ENCODE measurements at regions not wholly inside any gene's neighbourhood (a gene's known extent, or its start where the extent isn't known, plus 50 kb on each side); places are given as distances from the start of the nearest gene placed in this dataset.

DNA sequence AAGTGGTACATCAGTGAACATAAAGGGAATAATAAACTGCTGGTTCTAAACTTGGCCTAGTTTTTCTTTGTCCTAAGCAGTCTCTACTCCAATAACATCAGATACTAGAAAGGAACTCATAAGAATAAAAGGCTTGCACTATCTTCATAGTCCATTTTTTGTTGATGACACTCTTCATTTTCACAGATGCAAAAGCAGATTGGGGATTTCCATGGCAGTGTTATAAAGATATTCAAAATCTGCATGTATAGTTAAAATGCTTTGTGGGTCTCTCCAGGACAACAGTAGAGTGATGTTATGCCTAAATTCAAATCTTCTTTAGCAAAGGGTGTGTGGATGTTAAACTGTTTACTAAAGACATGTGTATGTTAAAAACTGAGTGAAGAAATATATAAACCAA is 745.8 kb downstream of the TRHDE start (continued):
- TF ChIP-seq, protein P1, sequence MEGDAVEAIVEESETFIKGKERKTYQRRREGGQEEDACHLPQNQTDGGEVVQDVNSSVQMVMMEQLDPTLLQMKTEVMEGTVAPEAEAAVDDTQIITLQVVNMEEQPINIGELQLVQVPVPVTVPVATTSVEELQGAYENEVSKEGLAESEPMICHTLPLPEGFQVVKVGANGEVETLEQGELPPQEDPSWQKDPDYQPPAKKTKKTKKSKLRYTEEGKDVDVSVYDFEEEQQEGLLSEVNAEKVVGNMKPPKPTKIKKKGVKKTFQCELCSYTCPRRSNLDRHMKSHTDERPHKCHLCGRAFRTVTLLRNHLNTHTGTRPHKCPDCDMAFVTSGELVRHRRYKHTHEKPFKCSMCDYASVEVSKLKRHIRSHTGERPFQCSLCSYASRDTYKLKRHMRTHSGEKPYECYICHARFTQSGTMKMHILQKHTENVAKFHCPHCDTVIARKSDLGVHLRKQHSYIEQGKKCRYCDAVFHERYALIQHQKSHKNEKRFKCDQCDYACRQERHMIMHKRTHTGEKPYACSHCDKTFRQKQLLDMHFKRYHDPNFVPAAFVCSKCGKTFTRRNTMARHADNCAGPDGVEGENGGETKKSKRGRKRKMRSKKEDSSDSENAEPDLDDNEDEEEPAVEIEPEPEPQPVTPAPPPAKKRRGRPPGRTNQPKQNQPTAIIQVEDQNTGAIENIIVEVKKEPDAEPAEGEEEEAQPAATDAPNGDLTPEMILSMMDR (conservative IDR thresholded peaks at IDR 0.05; ENCODE audit: low read depth in 2 of 2), result no peak
- TF ChIP-seq, protein P2, sequence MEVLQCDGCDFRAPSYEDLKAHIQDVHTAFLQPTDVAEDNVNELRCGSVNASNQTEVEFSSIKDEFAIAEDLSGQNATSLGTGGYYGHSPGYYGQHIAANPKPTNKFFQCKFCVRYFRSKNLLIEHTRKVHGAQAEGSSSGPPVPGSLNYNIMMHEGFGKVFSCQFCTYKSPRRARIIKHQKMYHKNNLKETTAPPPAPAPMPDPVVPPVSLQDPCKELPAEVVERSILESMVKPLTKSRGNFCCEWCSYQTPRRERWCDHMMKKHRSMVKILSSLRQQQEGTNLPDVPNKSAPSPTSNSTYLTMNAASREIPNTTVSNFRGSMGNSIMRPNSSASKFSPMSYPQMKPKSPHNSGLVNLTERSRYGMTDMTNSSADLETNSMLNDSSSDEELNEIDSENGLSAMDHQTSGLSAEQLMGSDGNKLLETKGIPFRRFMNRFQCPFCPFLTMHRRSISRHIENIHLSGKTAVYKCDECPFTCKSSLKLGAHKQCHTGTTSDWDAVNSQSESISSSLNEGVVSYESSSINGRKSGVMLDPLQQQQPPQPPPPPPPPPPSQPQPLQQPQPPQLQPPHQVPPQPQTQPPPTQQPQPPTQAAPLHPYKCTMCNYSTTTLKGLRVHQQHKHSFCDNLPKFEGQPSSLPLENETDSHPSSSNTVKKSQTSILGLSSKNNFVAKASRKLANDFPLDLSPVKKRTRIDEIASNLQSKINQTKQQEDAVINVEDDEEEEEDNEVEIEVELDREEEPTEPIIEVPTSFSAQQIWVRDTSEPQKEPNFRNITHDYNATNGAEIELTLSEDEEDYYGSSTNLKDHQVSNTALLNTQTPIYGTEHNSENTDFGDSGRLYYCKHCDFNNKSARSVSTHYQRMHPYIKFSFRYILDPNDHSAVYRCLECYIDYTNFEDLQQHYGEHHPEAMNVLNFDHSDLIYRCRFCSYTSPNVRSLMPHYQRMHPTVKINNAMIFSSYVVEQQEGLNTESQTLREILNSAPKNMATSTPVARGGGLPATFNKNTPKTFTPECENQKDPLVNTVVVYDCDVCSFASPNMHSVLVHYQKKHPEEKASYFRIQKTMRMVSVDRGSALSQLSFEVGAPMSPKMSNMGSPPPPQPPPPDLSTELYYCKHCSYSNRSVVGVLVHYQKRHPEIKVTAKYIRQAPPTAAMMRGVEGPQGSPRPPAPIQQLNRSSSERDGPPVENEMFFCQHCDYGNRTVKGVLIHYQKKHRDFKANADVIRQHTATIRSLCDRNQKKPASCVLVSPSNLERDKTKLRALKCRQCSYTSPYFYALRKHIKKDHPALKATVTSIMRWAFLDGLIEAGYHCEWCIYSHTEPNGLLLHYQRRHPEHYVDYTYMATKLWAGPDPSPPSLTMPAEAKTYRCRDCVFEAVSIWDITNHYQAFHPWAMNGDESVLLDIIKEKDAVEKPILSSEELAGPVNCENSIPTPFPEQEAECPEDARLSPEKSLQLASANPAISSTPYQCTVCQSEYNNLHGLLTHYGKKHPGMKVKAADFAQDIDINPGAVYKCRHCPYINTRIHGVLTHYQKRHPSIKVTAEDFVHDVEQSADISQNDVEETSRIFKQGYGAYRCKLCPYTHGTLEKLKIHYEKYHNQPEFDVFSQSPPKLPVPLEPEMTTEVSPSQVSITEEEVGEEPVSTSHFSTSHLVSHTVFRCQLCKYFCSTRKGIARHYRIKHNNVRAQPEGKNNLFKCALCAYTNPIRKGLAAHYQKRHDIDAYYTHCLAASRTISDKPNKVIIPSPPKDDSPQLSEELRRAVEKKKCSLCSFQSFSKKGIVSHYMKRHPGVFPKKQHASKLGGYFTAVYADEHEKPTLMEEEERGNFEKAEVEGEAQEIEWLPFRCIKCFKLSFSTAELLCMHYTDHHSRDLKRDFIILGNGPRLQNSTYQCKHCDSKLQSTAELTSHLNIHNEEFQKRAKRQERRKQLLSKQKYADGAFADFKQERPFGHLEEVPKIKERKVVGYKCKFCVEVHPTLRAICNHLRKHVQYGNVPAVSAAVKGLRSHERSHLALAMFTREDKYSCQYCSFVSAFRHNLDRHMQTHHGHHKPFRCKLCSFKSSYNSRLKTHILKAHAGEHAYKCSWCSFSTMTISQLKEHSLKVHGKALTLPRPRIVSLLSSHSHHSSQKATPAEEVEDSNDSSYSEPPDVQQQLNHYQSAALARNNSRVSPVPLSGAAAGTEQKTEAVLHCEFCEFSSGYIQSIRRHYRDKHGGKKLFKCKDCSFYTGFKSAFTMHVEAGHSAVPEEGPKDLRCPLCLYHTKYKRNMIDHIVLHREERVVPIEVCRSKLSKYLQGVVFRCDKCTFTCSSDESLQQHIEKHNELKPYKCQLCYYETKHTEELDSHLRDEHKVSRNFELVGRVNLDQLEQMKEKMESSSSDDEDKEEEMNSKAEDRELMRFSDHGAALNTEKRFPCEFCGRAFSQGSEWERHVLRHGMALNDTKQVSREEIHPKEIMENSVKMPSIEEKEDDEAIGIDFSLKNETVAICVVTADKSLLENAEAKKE (CRISPR knock-in tag; IDR thresholded peaks at IDR 0.05), result no peak

DNA sequence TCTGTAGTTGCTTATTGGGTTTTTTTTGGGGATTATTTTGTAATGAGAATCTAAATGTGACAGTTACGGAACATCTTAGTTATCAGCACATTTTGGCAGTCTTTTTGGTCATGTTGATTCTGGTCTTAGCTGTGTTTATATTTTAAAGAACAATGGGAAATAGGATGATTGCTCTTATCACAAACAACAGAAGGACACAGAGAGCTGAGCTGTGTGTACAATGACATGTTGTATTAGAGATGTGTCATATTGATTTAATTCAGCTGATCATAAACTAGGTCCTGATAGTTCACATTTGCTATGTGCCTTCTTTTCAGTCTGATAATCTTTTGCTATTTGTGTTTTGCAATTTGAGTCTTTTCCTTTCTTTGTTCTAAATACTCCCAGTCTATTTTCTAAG is 781.7 kb downstream of the TRHDE start:
- Histone ChIP-seq H3K36me3 (ENCODE audit: insufficient read depth) (no peaks in the 10 kb centered on the region; the same call in 1 of the 2 replicates), H3F3A (replicated peaks; ENCODE audit: low read depth) (no peaks in the 10 kb centered on the region), H3K9me2 (ENCODE audit: insufficient read depth) (no peaks in the 10 kb centered on the region), H3K4me1 (ENCODE audit: insufficient read depth) (no peaks in the 10 kb centered on the region), H3K27me3 (ENCODE audit: insufficient read depth) (no peaks in the 10 kb centered on the region), H4K20me1 (replicated peaks; ENCODE audit: insufficient read depth) (no peaks in the 10 kb centered on the region), H3K27ac (ENCODE audit: low read depth) (no peak overlapping the region), H3K79me2 (replicated peaks; ENCODE audit: insufficient read depth) (no peaks in the 10 kb centered on the region), H3K4me2 (no peak overlapping the region), H2AFZ (no peak overlapping the region), H3K4me3 (no peak overlapping the region)
- no peak overlapping the region for H3K27ac Mint-ChIP-seq
- DNase-seq (ENCODE audit: low spot score) (no peak), ATAC-seq (no peak)
- peaks cover under 1% of the 10 kb centered on the region for H3K27me3 Mint-ChIP-seq (ENCODE audit: insufficient read depth, low read depth, poor library complexity)
- H3K9me3 Mint-ChIP-seq, result no peaks in the 10 kb centered on the region; the same call in 2 of the 3 replicates
- no peak overlapping the region for H3K4me3 Mint-ChIP-seq
- no peaks in the 10 kb centered on the region for H3K36me3 Mint-ChIP-seq (ENCODE audit: low read depth)
- no peaks in the 10 kb centered on the region for H3K4me1 Mint-ChIP-seq
- TF ChIP-seq EZH2 (IDR thresholded peaks at IDR 0.05; ENCODE audit: low read depth, unreplicated experiment) (no peak), NANOG (IDR thresholded peaks at IDR 0.05; ENCODE audit: borderline replicate concordance) (no peak), POLR2AphosphoS5 (IDR thresholded peaks at IDR 0.05; ENCODE audit: low read depth) (no peak), STAT1 (IDR thresholded peaks at IDR 0.05; ENCODE audit: unreplicated experiment) (no peak), CREB1 (CRISPR knock-in tag; IDR thresholded peaks at IDR 0.05; ENCODE audit: low read depth) (no peak)
- TF ChIP-seq, protein P3, sequence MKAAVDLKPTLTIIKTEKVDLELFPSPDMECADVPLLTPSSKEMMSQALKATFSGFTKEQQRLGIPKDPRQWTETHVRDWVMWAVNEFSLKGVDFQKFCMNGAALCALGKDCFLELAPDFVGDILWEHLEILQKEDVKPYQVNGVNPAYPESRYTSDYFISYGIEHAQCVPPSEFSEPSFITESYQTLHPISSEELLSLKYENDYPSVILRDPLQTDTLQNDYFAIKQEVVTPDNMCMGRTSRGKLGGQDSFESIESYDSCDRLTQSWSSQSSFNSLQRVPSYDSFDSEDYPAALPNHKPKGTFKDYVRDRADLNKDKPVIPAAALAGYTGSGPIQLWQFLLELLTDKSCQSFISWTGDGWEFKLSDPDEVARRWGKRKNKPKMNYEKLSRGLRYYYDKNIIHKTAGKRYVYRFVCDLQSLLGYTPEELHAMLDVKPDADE (IDR thresholded peaks at IDR 0.05), result no peak
- TF ChIP-seq, protein P1 (conservative IDR thresholded peaks at IDR 0.05; ENCODE audit: low read depth in 2 of 2), result no peak
- TF ChIP-seq, protein P4, sequence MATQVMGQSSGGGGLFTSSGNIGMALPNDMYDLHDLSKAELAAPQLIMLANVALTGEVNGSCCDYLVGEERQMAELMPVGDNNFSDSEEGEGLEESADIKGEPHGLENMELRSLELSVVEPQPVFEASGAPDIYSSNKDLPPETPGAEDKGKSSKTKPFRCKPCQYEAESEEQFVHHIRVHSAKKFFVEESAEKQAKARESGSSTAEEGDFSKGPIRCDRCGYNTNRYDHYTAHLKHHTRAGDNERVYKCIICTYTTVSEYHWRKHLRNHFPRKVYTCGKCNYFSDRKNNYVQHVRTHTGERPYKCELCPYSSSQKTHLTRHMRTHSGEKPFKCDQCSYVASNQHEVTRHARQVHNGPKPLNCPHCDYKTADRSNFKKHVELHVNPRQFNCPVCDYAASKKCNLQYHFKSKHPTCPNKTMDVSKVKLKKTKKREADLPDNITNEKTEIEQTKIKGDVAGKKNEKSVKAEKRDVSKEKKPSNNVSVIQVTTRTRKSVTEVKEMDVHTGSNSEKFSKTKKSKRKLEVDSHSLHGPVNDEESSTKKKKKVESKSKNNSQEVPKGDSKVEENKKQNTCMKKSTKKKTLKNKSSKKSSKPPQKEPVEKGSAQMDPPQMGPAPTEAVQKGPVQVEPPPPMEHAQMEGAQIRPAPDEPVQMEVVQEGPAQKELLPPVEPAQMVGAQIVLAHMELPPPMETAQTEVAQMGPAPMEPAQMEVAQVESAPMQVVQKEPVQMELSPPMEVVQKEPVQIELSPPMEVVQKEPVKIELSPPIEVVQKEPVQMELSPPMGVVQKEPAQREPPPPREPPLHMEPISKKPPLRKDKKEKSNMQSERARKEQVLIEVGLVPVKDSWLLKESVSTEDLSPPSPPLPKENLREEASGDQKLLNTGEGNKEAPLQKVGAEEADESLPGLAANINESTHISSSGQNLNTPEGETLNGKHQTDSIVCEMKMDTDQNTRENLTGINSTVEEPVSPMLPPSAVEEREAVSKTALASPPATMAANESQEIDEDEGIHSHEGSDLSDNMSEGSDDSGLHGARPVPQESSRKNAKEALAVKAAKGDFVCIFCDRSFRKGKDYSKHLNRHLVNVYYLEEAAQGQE (IDR thresholded peaks at IDR 0.05; ENCODE audit: unreplicated experiment), result no peak

All from GM23338 (cell line).